ENCODE measurements at regions not wholly inside any gene's neighbourhood (a gene's known extent, or its start where the extent isn't known, plus 50 kb on each side); places are given as distances from the start of the nearest gene placed in this dataset.
A peak's percentile ranks its signal among the peaks of the same experiment; 100 is the strongest.

- Histone ChIP-seq H3K4ac (ENCODE audit: low read depth, low read length) (no peak overlapping the region), H2BK20ac (ENCODE audit: low read depth, low read length, poor library complexity, severe bottlenecking) (no peak overlapping the region), H3K79me2 (ENCODE audit: insufficient read depth, low read length) (no peaks in the 10 kb centered on the region), H3K23ac (ENCODE audit: insufficient read length, low read depth, low read length) (no peak overlapping the region), H3K18ac (ENCODE audit: insufficient read length, low read depth, low read length) (no peak overlapping the region), H3K4me1 (ENCODE audit: insufficient read depth, low read length) (no peaks in the 10 kb centered on the region), H3K27ac (ENCODE audit: insufficient read length, low read depth, low read length) (no peak overlapping the region), H3K23me2 (ENCODE audit: insufficient read length, low read depth, low read length, poor library complexity, severe bottlenecking) (no peaks in the 10 kb centered on the region), H4K91ac (ENCODE audit: insufficient read length, low read depth, low read length) (no peak overlapping the region), H4K8ac (replicated peaks; ENCODE audit: insufficient read length, low read depth, low read length) (no peak overlapping the region), H3K56ac (ENCODE audit: insufficient read length, low read depth, low read length) (no peak overlapping the region), H2AFZ (ENCODE audit: low read length) (no peak overlapping the region), H2BK120ac (ENCODE audit: low read depth, low read length, poor library complexity, severe bottlenecking) (no peak overlapping the region), H4K5ac (ENCODE audit: insufficient read length, low read depth, low read length) (no peak overlapping the region), H3K4me2 (ENCODE audit: insufficient read depth, insufficient read length, low read length) (no peak overlapping the region), H3K9me3 (ENCODE audit: control insufficient read depth, low read depth, low read length) (no peaks in the 10 kb centered on the region), H2AK5ac (ENCODE audit: insufficient read length, low read length) (no peak overlapping the region), H2BK12ac (ENCODE audit: insufficient read length, low read depth, low read length) (no peak overlapping the region), H3K79me1 (ENCODE audit: insufficient read depth, low read depth, low read length, poor library complexity, severe bottlenecking) (no peaks in the 10 kb centered on the region), H2BK5ac (ENCODE audit: insufficient read length, low read length) (no peak overlapping the region), H3T11ph (ENCODE audit: low read length) (no peak overlapping the region), H3K9ac (ENCODE audit: extremely low read depth, insufficient read length, low read length) (no peak overlapping the region), H4K20me1 (ENCODE audit: control insufficient read depth, insufficient read depth, insufficient read length) (no peaks in the 10 kb centered on the region), H3K27me3 (ENCODE audit: insufficient read depth, low read length) (no peaks in the 10 kb centered on the region), H3K14ac (ENCODE audit: insufficient read depth, low read length) (no peak overlapping the region), H2BK15ac (ENCODE audit: low read depth, low read length) (no peak overlapping the region)
- no peak for DNase-seq
- no peaks in the 10 kb centered on the region for H3K36me3 Mint-ChIP-seq (ENCODE audit: insufficient read depth in 1 of 3, low read depth in 3 of 3)
- 0 out of 7 replicates have a peak overlapping the region, but pooled peaks of 1 of the 3 experiments have one; percentile 32 for H3K27ac Mint-ChIP-seq
- peaks cover 3 to 4% of the 10 kb centered on the region in 2 experiments for H3K4me1 Mint-ChIP-seq
- TF ChIP-seq, protein P1, sequence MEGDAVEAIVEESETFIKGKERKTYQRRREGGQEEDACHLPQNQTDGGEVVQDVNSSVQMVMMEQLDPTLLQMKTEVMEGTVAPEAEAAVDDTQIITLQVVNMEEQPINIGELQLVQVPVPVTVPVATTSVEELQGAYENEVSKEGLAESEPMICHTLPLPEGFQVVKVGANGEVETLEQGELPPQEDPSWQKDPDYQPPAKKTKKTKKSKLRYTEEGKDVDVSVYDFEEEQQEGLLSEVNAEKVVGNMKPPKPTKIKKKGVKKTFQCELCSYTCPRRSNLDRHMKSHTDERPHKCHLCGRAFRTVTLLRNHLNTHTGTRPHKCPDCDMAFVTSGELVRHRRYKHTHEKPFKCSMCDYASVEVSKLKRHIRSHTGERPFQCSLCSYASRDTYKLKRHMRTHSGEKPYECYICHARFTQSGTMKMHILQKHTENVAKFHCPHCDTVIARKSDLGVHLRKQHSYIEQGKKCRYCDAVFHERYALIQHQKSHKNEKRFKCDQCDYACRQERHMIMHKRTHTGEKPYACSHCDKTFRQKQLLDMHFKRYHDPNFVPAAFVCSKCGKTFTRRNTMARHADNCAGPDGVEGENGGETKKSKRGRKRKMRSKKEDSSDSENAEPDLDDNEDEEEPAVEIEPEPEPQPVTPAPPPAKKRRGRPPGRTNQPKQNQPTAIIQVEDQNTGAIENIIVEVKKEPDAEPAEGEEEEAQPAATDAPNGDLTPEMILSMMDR (conservative IDR thresholded peaks at IDR 0.05): no peak
- H3K9me3 Mint-ChIP-seq: no peaks in the 10 kb centered on the region
- H3K4me3 Mint-ChIP-seq: no peak overlapping the region
- WGBS (ENCODE audit: extremely low coverage, insufficient read length, low lambda C conversion rate): no CpG with 5 or more reads among the region's 5 CpGs
- no peaks in the 10 kb centered on the region for H3K27me3 Mint-ChIP-seq (ENCODE audit: low read depth)
Observed at GRCh38 chr18:30044496-30044895, 998.0 kb downstream of the DSC3 start.
